ENCODE measurements at regions not wholly inside any gene's neighbourhood (a gene's known extent, or its start where the extent isn't known, plus 50 kb on each side); places are given as distances from the start of the nearest gene placed in this dataset.
A peak's percentile ranks its signal among the peaks of the same experiment; 100 is the strongest.

GRCh38 chr12:87518036-87518435 lies 511.2 kb downstream of the C12orf50 start:
- no peak for DNase-seq (ENCODE audit: low read depth)
- TF ChIP-seq CTCF (IDR thresholded peaks at IDR 0.05; ENCODE audit: insufficient read depth, low read depth, low read length, missing control alignments): no peak
- no peak overlapping the region for H3K4me3 ChIP-seq (ENCODE audit: low read length)

- DNase-seq (ENCODE audit: low read depth): no peak
- no peak for TF ChIP-seq CTCF (IDR thresholded peaks at IDR 0.05; ENCODE audit: insufficient read depth, low read depth, low read length, missing control alignments)
- no peak overlapping the region for H3K4me3 ChIP-seq (ENCODE audit: low read length)
Measured at GRCh38 chr12:87513536-87514280, 515.5 kb downstream of the C12orf50 start.

- no peak overlapping the region for H3K4me3 ChIP-seq (ENCODE audit: low read length)
- TF ChIP-seq CTCF (IDR thresholded peaks at IDR 0.05; ENCODE audit: insufficient read depth, low read depth, low read length, missing control alignments): no peak
- DNase-seq (ENCODE audit: low read depth): peak; percentile 37
Measured at GRCh38 chr12:87511371-87511770, 517.8 kb downstream of the C12orf50 start.

- peak; percentile 86 for DNase-seq (ENCODE audit: low read depth)
- H3K4me3 ChIP-seq (ENCODE audit: low read length): no peak overlapping the region
- TF ChIP-seq CTCF (IDR thresholded peaks at IDR 0.05; ENCODE audit: insufficient read depth, low read depth, low read length, missing control alignments): no peak
Measured at GRCh38 chr12:87509237-87509820, 519.9 kb downstream of the C12orf50 start.

GRCh38 chr12:87491598-87491997 lies 537.6 kb downstream of the C12orf50 start:
- no peak for TF ChIP-seq CTCF (IDR thresholded peaks at IDR 0.05; ENCODE audit: insufficient read depth, low read depth, low read length, missing control alignments)
- no peak overlapping the region for H3K4me3 ChIP-seq (ENCODE audit: low read length)
- no peak for DNase-seq (ENCODE audit: low read depth)

- H3K4me3 ChIP-seq (ENCODE audit: low read length): no peak overlapping the region
- no peak for DNase-seq (ENCODE audit: low read depth)
- TF ChIP-seq CTCF (IDR thresholded peaks at IDR 0.05; ENCODE audit: insufficient read depth, low read depth, low read length, missing control alignments): no peak
Measured at GRCh38 chr12:87491089-87491488, 538.1 kb downstream of the C12orf50 start.

- no peak for TF ChIP-seq CTCF (IDR thresholded peaks at IDR 0.05; ENCODE audit: insufficient read depth, low read depth, low read length, missing control alignments)
- DNase-seq (ENCODE audit: low read depth): peak; percentile 20
- no peak overlapping the region for H3K4me3 ChIP-seq (ENCODE audit: low read length)
Measured at GRCh38 chr12:87469295-87469694, 559.9 kb downstream of the C12orf50 start.
